Astrocyte (in vitro differentiated cells and primary cell): ENCODE measurements at regions not wholly inside any gene's neighbourhood (a gene's known extent, or its start where the extent isn't known, plus 50 kb on each side); places are given as distances from the start of the nearest gene placed in this dataset.

ENCODE experiments used
- DNase-seq: peaks from one replicate; pipeline ENCODE4 v3.0.0-alpha.2; 2010; ENCODE audit warnings: low read depth
- FAIRE-seq: peaks from 2 replicates; lab custom pipeline; 2011; peaks lifted over from hg19 to GRCh38; lab: Jason Lieb, UNC
- H2AFZ ChIP-seq: 2 replicates; pipeline ENCODE4 v1.6.0; 2012; ENCODE audit warnings: low read depth, low read length, inconsistent platforms
- H3K27ac ChIP-seq: 2 replicates; pipeline ENCODE4 v1.5.1; 2011; ENCODE audit warnings: low read depth, low read length, inconsistent platforms
- H3K27me3 ChIP-seq: 2 replicates; pipeline ENCODE4 v1.6.0; 2011; ENCODE audit warnings: low read length, inconsistent platforms; ENCODE audit not compliant: insufficient read depth
- H3K36me3 ChIP-seq: 2 replicates; pipeline ENCODE4 v1.5.1; 2011; ENCODE audit warnings: low read length, inconsistent platforms; ENCODE audit not compliant: insufficient read depth
- H3K4me1 ChIP-seq: 2 replicates; pipeline ENCODE4 v1.5.1; 2011; ENCODE audit warnings: low read length, inconsistent platforms; ENCODE audit not compliant: insufficient read depth
- H3K4me2 ChIP-seq: 2 replicates; pipeline ENCODE4 v1.6.0; 2012; ENCODE audit warnings: low read length, inconsistent platforms
- H3K4me3 ChIP-seq: 2 replicates; pipeline ENCODE4 v1.5.1; 2011; ENCODE audit warnings: low read depth, mild to moderate bottlenecking, low read length, inconsistent platforms; ENCODE audit not compliant: insufficient read depth
- H3K79me2 ChIP-seq: 2 replicates; pipeline ENCODE4 v1.6.0; 2012; ENCODE audit warnings: mild to moderate bottlenecking, low read length, inconsistent platforms; ENCODE audit not compliant: insufficient read depth
- H3K9ac ChIP-seq: 2 replicates; pipeline ENCODE4 v1.6.0; 2012; ENCODE audit warnings: mild to moderate bottlenecking, low read length, inconsistent platforms
- H3K9me3 ChIP-seq: 2 replicates; pipeline ENCODE4 v1.5.1; 2012; ENCODE audit warnings: low read depth, mild to moderate bottlenecking, low read length, inconsistent platforms; ENCODE audit not compliant: insufficient read depth
- H4K20me1 ChIP-seq: 2 replicates; pipeline ENCODE4 v1.6.0; 2012; ENCODE audit warnings: low read length, inconsistent platforms; ENCODE audit not compliant: insufficient read depth
- H3K27ac Mint-ChIP-seq: one replicate; pipeline ENCODE4 v1.8.0; 2021; ENCODE audit warnings: mild to moderate bottlenecking, mixed read lengths; ENCODE audit not compliant: unreplicated experiment
- H3K27me3 Mint-ChIP-seq: one replicate; pipeline ENCODE4 v1.8.0; 2021; ENCODE audit warnings: low read depth, mixed read lengths; ENCODE audit not compliant: unreplicated experiment
- H3K36me3 Mint-ChIP-seq: one replicate; pipeline ENCODE4 v1.8.0; 2021; ENCODE audit warnings: low read depth, mixed read lengths; ENCODE audit not compliant: unreplicated experiment
- H3K4me1 Mint-ChIP-seq: one replicate; pipeline ENCODE4 v1.8.0; 2021; ENCODE audit warnings: low read depth, mixed read lengths; ENCODE audit not compliant: unreplicated experiment
- H3K4me3 Mint-ChIP-seq: one replicate; pipeline ENCODE4 v1.8.0; 2021; ENCODE audit warnings: mild to moderate bottlenecking, moderate library complexity, mixed read lengths; ENCODE audit not compliant: unreplicated experiment
- H3K9me3 Mint-ChIP-seq: one replicate; pipeline ENCODE4 v1.8.0; 2021; ENCODE audit warnings: mild to moderate bottlenecking, mixed read lengths; ENCODE audit not compliant: unreplicated experiment
- CTCF ChIP-seq: IDR thresholded peaks from 2 replicates; pipeline ENCODE4 v1.5.1; 2011; ENCODE audit warnings: low read depth, mild to moderate bottlenecking, inconsistent platforms, low read length, moderate library complexity; ENCODE audit not compliant: insufficient read depth
- EZH2 ChIP-seq: IDR thresholded peaks from 2 replicates; pipeline ENCODE4 v1.6.1; 2012; ENCODE audit warnings: mild to moderate bottlenecking, low read length, inconsistent platforms; ENCODE audit not compliant: insufficient read depth

- no peaks in the 10 kb centered on the region for H3K36me3 Mint-ChIP-seq
- TF ChIP-seq CTCF, result no peak
- TF ChIP-seq EZH2, result no peak
- H3K9me3 Mint-ChIP-seq, result no peaks in the 10 kb centered on the region
- H3K27ac Mint-ChIP-seq, result no peak overlapping the region
- no peaks in the 10 kb centered on the region for H3K9me3 ChIP-seq
- no peaks in the 10 kb centered on the region for H3K79me2 ChIP-seq
- no peaks in the 10 kb centered on the region for H3K27me3 Mint-ChIP-seq
- H3K27me3 ChIP-seq, result no peaks in the 10 kb centered on the region
- no peaks in the 10 kb centered on the region for H3K36me3 ChIP-seq
- peaks cover 17% of the 10 kb centered on the region for H3K4me1 Mint-ChIP-seq
- DNase-seq (no peak), FAIRE-seq (no peak)
- no peak overlapping the region for H2AFZ ChIP-seq
- H4K20me1 ChIP-seq, result no peaks in the 10 kb centered on the region
- peaks cover 5% of the 10 kb centered on the region for H3K4me1 ChIP-seq
- H3K4me3 ChIP-seq, result no peak overlapping the region
- H3K4me2 ChIP-seq, result no peak overlapping the region
- no peak overlapping the region for H3K4me3 Mint-ChIP-seq
- H3K27ac ChIP-seq, result no peak overlapping the region
- H3K9ac ChIP-seq, result no peak overlapping the region
Observed at GRCh38 chr9:31032206-31032605, 1352.2 kb upstream of the ACO1 start.

GRCh38 chr9:31034311-31034710 lies 1350.1 kb upstream of the ACO1 start:
- no peak overlapping the region for H3K4me3 Mint-ChIP-seq
- H3K27me3 Mint-ChIP-seq, result no peaks in the 10 kb centered on the region
- Histone ChIP-seq H3K9ac (no peak overlapping the region), H3K4me2 (no peak overlapping the region), H2AFZ (no peak overlapping the region), H3K9me3 (no peaks in the 10 kb centered on the region), H3K36me3 (no peaks in the 10 kb centered on the region), H3K4me1 (peaks cover 5% of the 10 kb centered on the region), H3K27me3 (no peaks in the 10 kb centered on the region), H3K27ac (no peak overlapping the region), H3K4me3 (no peak overlapping the region), H3K79me2 (no peaks in the 10 kb centered on the region), H4K20me1 (no peaks in the 10 kb centered on the region)
- peaks cover 17% of the 10 kb centered on the region for H3K4me1 Mint-ChIP-seq
- H3K36me3 Mint-ChIP-seq, result no peaks in the 10 kb centered on the region
- no peak for FAIRE-seq
- no peaks in the 10 kb centered on the region for H3K9me3 Mint-ChIP-seq
- TF ChIP-seq CTCF, result no peak
- no peak for TF ChIP-seq EZH2
- no peak for DNase-seq
- no peak overlapping the region for H3K27ac Mint-ChIP-seq

GRCh38 chr9:31040564-31040963 lies 1343.9 kb upstream of the ACO1 start:
- Histone ChIP-seq H3K27ac (no peak overlapping the region), H3K4me2 (no peak overlapping the region), H3K9me3 (no peaks in the 10 kb centered on the region), H3K4me1 (no peaks in the 10 kb centered on the region), H2AFZ (no peak overlapping the region), H3K4me3 (no peak overlapping the region), H3K27me3 (no peaks in the 10 kb centered on the region), H3K9ac (no peak overlapping the region), H3K79me2 (no peaks in the 10 kb centered on the region), H4K20me1 (no peaks in the 10 kb centered on the region), H3K36me3 (no peaks in the 10 kb centered on the region)
- Mint-ChIP-seq H3K9me3 (no peaks in the 10 kb centered on the region), H3K27me3 (no peaks in the 10 kb centered on the region), H3K36me3 (no peaks in the 10 kb centered on the region), H3K4me1 (no peaks in the 10 kb centered on the region), H3K4me3 (no peak overlapping the region), H3K27ac (no peak overlapping the region)
- FAIRE-seq (no peak), DNase-seq (no peak)
- TF ChIP-seq EZH2 (no peak), CTCF (no peak)
